Thyroid gland (tissue), 4 donors: ENCODE measurements at regions not wholly inside any gene's neighbourhood (a gene's known extent, or its start where the extent isn't known, plus 50 kb on each side); places are given as distances from the start of the nearest gene placed in this dataset.

Experiments
- POLR2A ChIP-seq, 2 donors: fragments of 450-650 bp; IDR thresholded peaks; one replicate each; pipeline ENCODE4 v1.6.1; 2017; ENCODE audit warnings: antibody characterized with exemption in 2 of 2, mild to moderate bottlenecking in 2 of 2, moderate library complexity in 1 of 2
- TF ChIP-seq, protein P1 (sequence below), 6 experiments: fragments of 200-600 bp in 3 of 6; fragments of 450-650 bp in 3 of 6; sonication (generic) in 3 of 6; IDR thresholded peaks; one replicate each; pipeline ENCODE4 v1.5.1; 2016 to 2019; ENCODE audit warnings: antibody characterized with exemption in 6 of 6, mild to moderate bottlenecking in 2 of 6, inconsistent platforms in 1 of 6, moderate library complexity in 1 of 6

DNA sequence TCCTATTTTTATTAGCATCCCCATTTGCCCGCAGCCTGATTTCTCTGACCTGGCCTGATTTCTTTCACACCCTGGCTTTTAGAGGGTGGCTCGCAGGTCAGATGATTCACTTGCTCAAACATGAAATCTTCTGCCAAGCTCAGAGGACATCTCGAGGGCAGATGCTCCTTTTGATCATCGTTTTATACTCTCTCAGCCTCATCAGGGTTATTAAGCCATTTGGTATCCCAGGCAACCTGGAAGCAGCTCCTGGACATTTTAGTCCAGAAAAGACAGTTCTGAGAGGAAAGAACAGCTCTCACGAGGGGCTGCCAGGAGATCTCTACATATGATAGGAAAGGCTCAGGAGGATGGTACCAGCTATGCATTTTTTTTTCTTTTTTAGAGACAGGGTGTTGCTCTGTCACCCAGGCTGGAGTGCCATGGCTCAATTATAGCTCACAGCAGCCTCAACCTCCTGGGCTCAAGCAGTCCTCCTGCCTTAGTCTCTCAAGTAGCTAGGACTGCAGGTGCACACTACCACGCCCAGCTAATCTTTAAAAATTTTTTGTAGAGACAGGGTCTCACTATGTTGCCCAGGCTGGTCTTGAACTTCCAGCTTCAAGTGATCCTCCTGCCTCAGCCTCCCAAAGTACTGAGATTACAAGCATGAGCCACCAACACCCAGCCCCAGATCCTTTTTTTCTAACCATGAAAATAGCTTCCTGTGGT, 165.4 kb downstream of the KATNAL1 start:
- TF ChIP-seq, protein P1, sequence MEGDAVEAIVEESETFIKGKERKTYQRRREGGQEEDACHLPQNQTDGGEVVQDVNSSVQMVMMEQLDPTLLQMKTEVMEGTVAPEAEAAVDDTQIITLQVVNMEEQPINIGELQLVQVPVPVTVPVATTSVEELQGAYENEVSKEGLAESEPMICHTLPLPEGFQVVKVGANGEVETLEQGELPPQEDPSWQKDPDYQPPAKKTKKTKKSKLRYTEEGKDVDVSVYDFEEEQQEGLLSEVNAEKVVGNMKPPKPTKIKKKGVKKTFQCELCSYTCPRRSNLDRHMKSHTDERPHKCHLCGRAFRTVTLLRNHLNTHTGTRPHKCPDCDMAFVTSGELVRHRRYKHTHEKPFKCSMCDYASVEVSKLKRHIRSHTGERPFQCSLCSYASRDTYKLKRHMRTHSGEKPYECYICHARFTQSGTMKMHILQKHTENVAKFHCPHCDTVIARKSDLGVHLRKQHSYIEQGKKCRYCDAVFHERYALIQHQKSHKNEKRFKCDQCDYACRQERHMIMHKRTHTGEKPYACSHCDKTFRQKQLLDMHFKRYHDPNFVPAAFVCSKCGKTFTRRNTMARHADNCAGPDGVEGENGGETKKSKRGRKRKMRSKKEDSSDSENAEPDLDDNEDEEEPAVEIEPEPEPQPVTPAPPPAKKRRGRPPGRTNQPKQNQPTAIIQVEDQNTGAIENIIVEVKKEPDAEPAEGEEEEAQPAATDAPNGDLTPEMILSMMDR (IDR thresholded peaks at IDR 0.05): no peak
- TF ChIP-seq POLR2A (IDR thresholded peaks at IDR 0.05): no peak
